ENCODE measurements at regions not wholly inside any gene's neighbourhood (a gene's known extent, or its start where the extent isn't known, plus 50 kb on each side); places are given as distances from the start of the nearest gene placed in this dataset.

DNA sequence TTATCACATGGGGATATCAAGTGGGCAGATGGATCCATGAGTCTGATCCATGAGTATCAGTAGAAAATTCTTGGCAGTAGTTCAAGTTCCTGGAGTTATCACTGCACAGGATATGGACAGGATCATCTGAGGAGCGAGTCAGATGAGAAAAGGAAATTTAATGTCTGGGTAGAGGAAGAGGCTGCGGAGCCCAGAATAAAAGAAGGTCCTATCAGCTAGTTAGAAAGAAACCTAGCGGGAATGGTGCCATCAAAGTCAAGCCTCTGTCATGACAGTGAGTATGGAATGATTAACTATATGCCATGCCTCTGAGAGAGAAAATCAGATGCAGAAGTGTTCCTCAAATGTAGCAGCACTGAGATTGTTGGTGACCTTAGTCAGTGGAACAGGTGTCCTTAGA, 248.1 kb downstream of the PIK3R1 start:
- H3K9me3 ChIP-seq = no peaks in the 10 kb centered on the region
- POLR2A ChIA-PET = no interaction called here
- no peaks in the 10 kb centered on the region for H3K79me2 ChIP-seq (ENCODE audit: insufficient read depth)
- H3K9me2 ChIP-seq = no peaks in the 10 kb centered on the region
- TF ChIP-seq YY1 (IDR thresholded peaks at IDR 0.05; ENCODE audit: low read depth) (no peak), RXRA (IDR thresholded peaks at IDR 0.05; ENCODE audit: borderline replicate concordance, low read depth) (no peak), ELF1 (IDR thresholded peaks at IDR 0.05) (no peak), SIN3A (IDR thresholded peaks at IDR 0.05; ENCODE audit: borderline replicate concordance, low read depth, low read length) (no peak), POLR2AphosphoS5 (IDR thresholded peaks at IDR 0.05; ENCODE audit: low read depth, low read length) (no peak)
- H3F3A ChIP-seq (replicated peaks; ENCODE audit: insufficient read depth) = no peaks in the 10 kb centered on the region
- H3K27me3 ChIP-seq (ENCODE audit: insufficient read depth) = no peaks in the 10 kb centered on the region
- H3K27ac ChIP-seq (ENCODE audit: low read depth in 2 of 2, low read length in 1 of 2) = no peak overlapping the region
- DNase-seq = no peak
- no peak overlapping the region for H2AFZ ChIP-seq (ENCODE audit: low read depth)
- H3K4me2 ChIP-seq = no peak overlapping the region
- H3K4me1 ChIP-seq (ENCODE audit: control insufficient read depth in 1 of 2, insufficient read depth in 2 of 2, low read depth in 1 of 2, low read length in 1 of 2) = no peaks in the 10 kb centered on the region
- no peak overlapping the region for H3K9ac ChIP-seq
- H3K4me3 ChIP-seq (ENCODE audit: low read depth in 2 of 2, low read length in 1 of 2) = no peak overlapping the region
- no peaks in the 10 kb centered on the region for H4K20me1 ChIP-seq (ENCODE audit: insufficient read depth)
- WGBS (ENCODE audit: low lambda C conversion rate) = 61% methylated on average over 3 of the region's 3 CpGs
- H3K36me3 ChIP-seq (replicated peaks in 1 of 2; ENCODE audit: control insufficient read depth in 1 of 2, insufficient read depth in 2 of 2, low read length in 1 of 2) = no peaks in the 10 kb centered on the region
- CTCF ChIA-PET = interaction anchor here (1.5 kb wide), 1 partner anchor 177 kb away, joined by 4 read pairs; no protein-coding TSS in a partner anchor

DNA sequence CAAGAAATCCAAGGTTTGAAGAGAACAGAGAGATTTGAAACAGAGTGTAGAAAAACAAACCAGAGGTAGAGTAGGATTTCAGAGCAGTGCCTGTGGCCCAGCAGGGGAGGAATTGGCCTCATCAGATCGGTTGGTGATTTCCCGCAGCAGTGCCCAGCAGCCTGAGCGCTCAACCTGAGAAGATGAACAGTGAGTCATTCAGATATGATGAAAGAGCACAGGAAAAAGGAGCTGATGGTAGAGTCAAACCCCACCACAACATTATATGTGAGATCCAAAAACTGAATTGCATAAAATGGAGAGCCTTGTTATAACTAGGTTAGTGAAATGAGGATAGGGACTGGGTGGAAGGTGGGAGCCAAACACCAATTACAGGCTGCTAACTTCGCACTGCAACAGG, 248.9 kb downstream of the PIK3R1 start:
- Histone ChIP-seq H3F3A (replicated peaks; ENCODE audit: insufficient read depth) (no peaks in the 10 kb centered on the region), H4K20me1 (ENCODE audit: insufficient read depth) (no peaks in the 10 kb centered on the region), H3K4me1 (ENCODE audit: control insufficient read depth in 1 of 2, insufficient read depth in 2 of 2, low read depth in 1 of 2, low read length in 1 of 2) (no peaks in the 10 kb centered on the region), H3K27me3 (ENCODE audit: insufficient read depth) (no peaks in the 10 kb centered on the region), H3K4me2 (no peak overlapping the region), H3K4me3 (ENCODE audit: low read depth in 2 of 2, low read length in 1 of 2) (no peak overlapping the region), H3K36me3 (replicated peaks in 1 of 2; ENCODE audit: control insufficient read depth in 1 of 2, insufficient read depth in 2 of 2, low read length in 1 of 2) (no peaks in the 10 kb centered on the region), H2AFZ (ENCODE audit: low read depth) (no peak overlapping the region), H3K27ac (ENCODE audit: low read depth in 2 of 2, low read length in 1 of 2) (no peak overlapping the region), H3K79me2 (ENCODE audit: insufficient read depth) (no peaks in the 10 kb centered on the region), H3K9me3 (no peaks in the 10 kb centered on the region), H3K9ac (no peak overlapping the region), H3K9me2 (no peaks in the 10 kb centered on the region)
- CTCF ChIA-PET = interaction anchor here (1.7 kb wide), 1 partner anchor 178 kb away, joined by 6 read pairs; no protein-coding TSS in a partner anchor
- 86% methylated on average over 4 of the region's 4 CpGs for WGBS (ENCODE audit: low lambda C conversion rate)
- no peak for DNase-seq
- no peak for TF ChIP-seq TAF1 (IDR thresholded peaks at IDR 0.05; ENCODE audit: borderline replicate concordance, low read depth, low read length)
- TF ChIP-seq, protein P1, sequence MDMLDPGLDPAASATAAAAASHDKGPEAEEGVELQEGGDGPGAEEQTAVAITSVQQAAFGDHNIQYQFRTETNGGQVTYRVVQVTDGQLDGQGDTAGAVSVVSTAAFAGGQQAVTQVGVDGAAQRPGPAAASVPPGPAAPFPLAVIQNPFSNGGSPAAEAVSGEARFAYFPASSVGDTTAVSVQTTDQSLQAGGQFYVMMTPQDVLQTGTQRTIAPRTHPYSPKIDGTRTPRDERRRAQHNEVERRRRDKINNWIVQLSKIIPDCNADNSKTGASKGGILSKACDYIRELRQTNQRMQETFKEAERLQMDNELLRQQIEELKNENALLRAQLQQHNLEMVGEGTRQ (IDR thresholded peaks at IDR 0.05; ENCODE audit: borderline replicate concordance, low read depth, low read length) = no peak
- no peak for TF ChIP-seq MEF2A (IDR thresholded peaks at IDR 0.05; ENCODE audit: borderline replicate concordance, low read depth)
- no peak for TF ChIP-seq FOXM1 (IDR thresholded peaks at IDR 0.05; ENCODE audit: low read depth)
- POLR2A ChIA-PET = no interaction called here

DNA sequence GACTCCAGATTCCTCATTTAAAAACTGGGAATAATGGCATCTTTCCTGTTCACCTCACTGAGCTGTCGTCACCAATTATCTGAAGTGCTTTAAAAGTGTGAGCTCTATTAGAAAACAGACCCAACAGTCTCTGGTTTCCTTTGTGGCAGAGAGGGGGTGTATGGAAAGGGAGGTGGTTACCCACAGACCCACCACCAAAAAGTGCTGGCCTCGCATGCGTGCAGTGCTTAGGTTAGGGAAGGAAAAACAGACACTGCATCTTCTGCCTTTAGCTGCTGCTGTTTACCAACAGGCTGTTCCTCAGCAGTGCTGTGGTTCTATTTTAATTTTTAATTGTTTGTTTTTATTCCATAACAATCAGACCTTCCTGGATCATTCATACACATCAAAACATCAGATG, 249.6 kb downstream of the PIK3R1 start:
- Histone ChIP-seq H3F3A (replicated peaks; ENCODE audit: insufficient read depth) (no peaks in the 10 kb centered on the region), H3K9me3 (no peaks in the 10 kb centered on the region), H2AFZ (ENCODE audit: low read depth) (no peak overlapping the region), H3K4me2 (no peak overlapping the region), H3K27me3 (ENCODE audit: insufficient read depth) (no peaks in the 10 kb centered on the region), H3K9ac (no peak overlapping the region), H3K79me2 (ENCODE audit: insufficient read depth) (no peaks in the 10 kb centered on the region), H3K36me3 (replicated peaks in 1 of 2; ENCODE audit: control insufficient read depth in 1 of 2, insufficient read depth in 2 of 2, low read length in 1 of 2) (no peaks in the 10 kb centered on the region), H3K4me1 (ENCODE audit: control insufficient read depth in 1 of 2, insufficient read depth in 2 of 2, low read depth in 1 of 2, low read length in 1 of 2) (no peaks in the 10 kb centered on the region), H3K27ac (ENCODE audit: low read depth in 2 of 2, low read length in 1 of 2) (no peak overlapping the region), H3K4me3 (ENCODE audit: low read depth in 2 of 2, low read length in 1 of 2) (no peak overlapping the region), H4K20me1 (ENCODE audit: insufficient read depth) (no peaks in the 10 kb centered on the region), H3K9me2 (no peaks in the 10 kb centered on the region)
- ChIA-PET POLR2A (no interaction called here), CTCF (interaction anchor here (1.7 kb wide), 1 partner anchor 179 kb away, joined by 6 read pairs; no protein-coding TSS in a partner anchor)
- WGBS (ENCODE audit: low lambda C conversion rate) = 94% methylated on average over 3 of the region's 3 CpGs
- no peak for DNase-seq
- no peak for TF ChIP-seq GABPA (IDR thresholded peaks at IDR 0.05; ENCODE audit: low read depth)
- TF ChIP-seq JUND (IDR thresholded peaks at IDR 0.05) = no peak
- TF ChIP-seq, protein P1 (IDR thresholded peaks at IDR 0.05; ENCODE audit: borderline replicate concordance, low read depth, low read length) = no peak
- TF ChIP-seq EZH2phosphoT487 (IDR thresholded peaks at IDR 0.05; ENCODE audit: borderline replicate concordance, low read depth) = no peak
- TF ChIP-seq, protein P2, sequence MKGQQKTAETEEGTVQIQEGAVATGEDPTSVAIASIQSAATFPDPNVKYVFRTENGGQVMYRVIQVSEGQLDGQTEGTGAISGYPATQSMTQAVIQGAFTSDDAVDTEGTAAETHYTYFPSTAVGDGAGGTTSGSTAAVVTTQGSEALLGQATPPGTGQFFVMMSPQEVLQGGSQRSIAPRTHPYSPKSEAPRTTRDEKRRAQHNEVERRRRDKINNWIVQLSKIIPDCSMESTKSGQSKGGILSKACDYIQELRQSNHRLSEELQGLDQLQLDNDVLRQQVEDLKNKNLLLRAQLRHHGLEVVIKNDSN (IDR thresholded peaks at IDR 0.05; ENCODE audit: borderline replicate concordance, low read depth) = no peak
- no peak for TF ChIP-seq SIN3A (IDR thresholded peaks at IDR 0.05; ENCODE audit: borderline replicate concordance, low read depth, low read length)
- TF ChIP-seq RCOR1 (IDR thresholded peaks at IDR 0.05; ENCODE audit: low read length) = no peak
- TF ChIP-seq MEF2A (IDR thresholded peaks at IDR 0.05; ENCODE audit: borderline replicate concordance, low read depth) = no peak
- TF ChIP-seq TAF1 (IDR thresholded peaks at IDR 0.05; ENCODE audit: borderline replicate concordance, low read depth, low read length) = no peak
- TF ChIP-seq RFX5 (IDR thresholded peaks at IDR 0.05; ENCODE audit: low read length) = no peak
- TF ChIP-seq, protein P3, sequence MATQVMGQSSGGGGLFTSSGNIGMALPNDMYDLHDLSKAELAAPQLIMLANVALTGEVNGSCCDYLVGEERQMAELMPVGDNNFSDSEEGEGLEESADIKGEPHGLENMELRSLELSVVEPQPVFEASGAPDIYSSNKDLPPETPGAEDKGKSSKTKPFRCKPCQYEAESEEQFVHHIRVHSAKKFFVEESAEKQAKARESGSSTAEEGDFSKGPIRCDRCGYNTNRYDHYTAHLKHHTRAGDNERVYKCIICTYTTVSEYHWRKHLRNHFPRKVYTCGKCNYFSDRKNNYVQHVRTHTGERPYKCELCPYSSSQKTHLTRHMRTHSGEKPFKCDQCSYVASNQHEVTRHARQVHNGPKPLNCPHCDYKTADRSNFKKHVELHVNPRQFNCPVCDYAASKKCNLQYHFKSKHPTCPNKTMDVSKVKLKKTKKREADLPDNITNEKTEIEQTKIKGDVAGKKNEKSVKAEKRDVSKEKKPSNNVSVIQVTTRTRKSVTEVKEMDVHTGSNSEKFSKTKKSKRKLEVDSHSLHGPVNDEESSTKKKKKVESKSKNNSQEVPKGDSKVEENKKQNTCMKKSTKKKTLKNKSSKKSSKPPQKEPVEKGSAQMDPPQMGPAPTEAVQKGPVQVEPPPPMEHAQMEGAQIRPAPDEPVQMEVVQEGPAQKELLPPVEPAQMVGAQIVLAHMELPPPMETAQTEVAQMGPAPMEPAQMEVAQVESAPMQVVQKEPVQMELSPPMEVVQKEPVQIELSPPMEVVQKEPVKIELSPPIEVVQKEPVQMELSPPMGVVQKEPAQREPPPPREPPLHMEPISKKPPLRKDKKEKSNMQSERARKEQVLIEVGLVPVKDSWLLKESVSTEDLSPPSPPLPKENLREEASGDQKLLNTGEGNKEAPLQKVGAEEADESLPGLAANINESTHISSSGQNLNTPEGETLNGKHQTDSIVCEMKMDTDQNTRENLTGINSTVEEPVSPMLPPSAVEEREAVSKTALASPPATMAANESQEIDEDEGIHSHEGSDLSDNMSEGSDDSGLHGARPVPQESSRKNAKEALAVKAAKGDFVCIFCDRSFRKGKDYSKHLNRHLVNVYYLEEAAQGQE (IDR thresholded peaks at IDR 0.05; ENCODE audit: low read depth, low read length) = no peak
- no peak for TF ChIP-seq FOXJ3 (CRISPR knock-in tag; IDR thresholded peaks at IDR 0.05)
